GM23248 (cell line): ENCODE measurements at regions not wholly inside any gene's neighbourhood (a gene's known extent, or its start where the extent isn't known, plus 50 kb on each side); places are given as distances from the start of the nearest gene placed in this dataset.

ENCODE experiments used
- EZH2 ChIP-seq: fragments of 200-600 bp; sonication (generic); IDR thresholded peaks from 2 replicates; pipeline ENCODE4 v1.6.1; 2018; ENCODE audit warnings: antibody characterized with exemption, mild to moderate bottlenecking; ENCODE audit not compliant: insufficient read depth, poor library complexity, severe bottlenecking
- EZH2phosphoT487 ChIP-seq: fragments of 200-600 bp; sonication (generic); IDR thresholded peaks from 2 replicates; pipeline ENCODE4 v1.6.1; 2018; ENCODE audit warnings: antibody characterized with exemption, moderate library complexity, mild to moderate bottlenecking, low read depth; ENCODE audit not compliant: insufficient read depth

DNA sequence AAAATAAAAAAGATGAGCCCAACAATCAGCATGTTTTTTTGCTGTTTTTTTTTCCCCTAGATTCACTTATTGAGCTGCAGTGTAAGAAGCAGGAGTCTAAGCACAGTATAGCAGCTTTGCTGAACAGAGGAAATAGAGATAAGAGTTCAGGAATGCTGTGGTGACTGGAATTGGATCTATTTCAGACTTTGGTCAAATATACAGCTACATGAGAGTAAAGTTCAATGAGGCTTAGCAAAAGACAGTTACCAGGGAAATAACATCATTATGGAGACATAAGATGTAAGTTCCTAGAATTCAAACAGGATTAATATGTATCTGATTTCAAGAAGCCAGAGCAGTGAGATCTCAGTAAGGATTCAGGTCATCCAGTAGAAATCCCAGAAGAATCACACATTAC is 613.0 kb downstream of the RPS29 start:
- no peak for TF ChIP-seq EZH2
- no peak for TF ChIP-seq EZH2phosphoT487
